ENCODE measurements at regions not wholly inside any gene's neighbourhood (a gene's known extent, or its start where the extent isn't known, plus 50 kb on each side); places are given as distances from the start of the nearest gene placed in this dataset.
"Not testable (repeated sequence)": the region's sequence is repeated elsewhere in the genome, so short reads cannot be mapped to it uniquely, and the experiment has no call there.

DNA sequence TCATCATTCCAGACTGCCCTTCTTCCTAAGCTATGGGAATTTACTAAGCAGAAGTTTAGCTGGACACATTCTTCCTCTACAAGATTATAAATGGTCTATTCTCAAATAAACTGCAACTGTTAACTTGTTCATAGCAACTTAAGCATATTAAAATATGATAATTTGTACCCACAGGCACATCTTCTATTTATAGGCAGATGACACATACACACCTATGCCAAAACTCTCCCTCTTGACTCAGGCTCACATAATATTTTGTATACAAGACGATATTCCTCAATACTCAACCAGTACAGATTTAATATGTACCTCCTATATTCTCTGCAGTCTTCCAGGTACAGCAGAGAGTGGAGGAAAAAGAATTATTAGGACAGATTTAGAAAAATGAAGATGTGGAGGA is 232.7 kb upstream of the KIAA1217 start:
- no peak for DNase-seq

DNA sequence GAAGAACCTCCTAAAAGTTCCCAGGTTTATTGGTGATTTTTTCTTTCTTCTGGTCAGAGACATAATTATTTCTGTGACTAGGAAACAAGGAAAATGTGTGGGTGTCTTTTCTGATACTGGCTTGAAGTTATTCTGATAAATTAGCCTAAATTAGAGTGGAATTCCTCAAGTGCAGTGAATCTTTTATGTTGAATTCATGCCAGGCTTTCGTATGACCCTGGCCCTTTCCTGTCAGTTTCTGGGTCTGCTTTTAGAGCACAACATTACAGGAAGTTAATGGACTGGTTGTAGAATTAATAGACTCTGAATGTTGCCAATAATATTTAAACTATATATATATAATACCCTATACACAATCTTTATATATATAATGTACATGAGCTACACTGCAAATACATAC is 230.6 kb upstream of the KIAA1217 start:
- no peak for DNase-seq

DNA sequence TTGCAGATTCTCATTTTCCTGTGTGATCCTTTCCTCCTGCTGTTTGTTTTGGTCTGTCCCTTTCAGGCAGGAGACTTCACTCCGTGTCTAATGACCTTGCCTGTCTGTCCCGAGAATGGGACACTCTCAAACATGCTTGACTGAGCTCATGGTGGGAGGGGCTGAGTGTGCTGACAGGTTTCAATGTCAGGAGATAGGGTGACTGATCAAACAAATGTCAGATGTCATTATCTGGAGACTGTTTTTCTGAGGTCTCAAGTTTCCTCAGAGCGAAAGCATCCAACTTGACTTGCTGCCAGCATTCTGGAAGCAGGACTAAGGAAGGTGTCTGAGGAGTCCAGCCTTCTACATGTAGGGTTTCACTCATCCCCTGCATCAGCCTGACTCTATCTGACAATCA is 228.8 kb upstream of the KIAA1217 start:
- DNase-seq, result no peak

DNA sequence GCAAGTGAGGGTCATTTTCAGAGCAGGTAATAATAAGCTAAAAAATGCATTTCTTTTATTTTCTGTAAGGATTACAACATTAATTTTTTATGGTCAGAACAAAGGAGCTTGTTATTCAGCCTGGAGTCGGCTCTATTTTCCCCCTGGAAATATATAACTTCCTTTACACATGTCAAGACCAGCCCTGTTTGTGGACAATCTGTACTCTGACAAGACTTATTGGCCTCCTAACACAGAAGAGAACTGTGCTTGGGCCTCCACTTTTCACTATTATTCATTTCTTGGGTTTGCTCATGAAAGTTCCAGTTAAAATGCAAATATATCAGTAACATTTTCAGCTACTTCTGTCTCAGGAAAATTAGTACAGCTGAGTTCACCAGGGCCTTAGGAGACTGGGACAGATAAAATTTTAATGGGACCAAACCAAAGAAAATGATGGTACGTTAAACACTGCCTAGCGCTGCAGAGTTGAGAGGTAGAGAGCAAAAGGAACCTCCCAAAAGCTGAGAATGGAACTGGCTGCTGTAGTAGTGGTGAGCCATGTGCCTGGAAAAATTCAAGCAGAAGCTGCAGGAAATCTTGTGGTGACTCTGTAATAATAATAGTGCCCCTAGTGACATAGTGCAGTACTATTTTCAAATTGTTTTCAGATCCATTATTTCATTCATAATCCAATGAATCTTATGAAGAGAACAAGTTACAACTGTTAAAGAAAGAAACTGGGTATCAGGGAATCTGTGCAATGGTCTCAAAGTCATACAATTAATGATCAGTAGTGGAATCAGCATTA is 227.2 kb upstream of the KIAA1217 start:
- DNase-seq, result no peak

DNA sequence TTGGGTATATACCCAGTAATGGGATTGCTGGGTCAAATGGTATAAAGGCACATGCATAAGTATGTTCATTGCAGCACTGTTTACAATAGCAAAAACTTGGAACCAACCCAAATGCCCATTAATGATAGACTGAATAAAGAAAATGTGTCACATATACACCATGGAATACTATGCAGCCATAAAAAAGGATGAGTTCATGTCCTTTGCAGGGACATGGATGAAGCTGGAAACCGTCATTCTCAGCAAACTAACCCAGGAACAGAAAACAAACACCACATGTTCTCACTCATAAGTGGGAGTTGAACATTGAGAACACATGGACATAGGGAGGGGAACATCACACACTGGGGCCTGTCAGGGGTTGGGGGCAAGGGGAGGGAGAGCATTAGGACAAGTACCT is 224.5 kb upstream of the KIAA1217 start:
- DNase-seq, result not testable (repeated sequence)

DNA sequence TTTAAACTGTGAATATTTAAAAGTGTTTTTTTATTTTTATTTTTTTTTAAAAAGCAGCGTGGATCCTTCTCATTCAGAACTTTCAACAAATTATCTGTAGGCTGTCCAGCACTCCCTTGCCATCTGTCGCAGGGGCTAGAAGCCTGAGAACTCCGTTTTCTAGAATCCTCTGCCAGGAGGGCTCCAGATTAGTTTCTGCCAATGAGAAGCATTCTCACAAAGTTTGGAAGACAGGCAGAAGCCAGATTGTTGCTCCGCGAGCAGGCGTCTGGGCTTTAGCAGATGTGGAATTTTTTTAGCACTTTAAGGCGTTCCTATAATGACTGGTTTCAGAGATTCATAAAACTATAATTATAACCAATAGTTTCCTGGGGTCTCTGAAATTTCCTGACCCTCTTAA is 220.9 kb upstream of the KIAA1217 start:
- no peak for DNase-seq

DNA sequence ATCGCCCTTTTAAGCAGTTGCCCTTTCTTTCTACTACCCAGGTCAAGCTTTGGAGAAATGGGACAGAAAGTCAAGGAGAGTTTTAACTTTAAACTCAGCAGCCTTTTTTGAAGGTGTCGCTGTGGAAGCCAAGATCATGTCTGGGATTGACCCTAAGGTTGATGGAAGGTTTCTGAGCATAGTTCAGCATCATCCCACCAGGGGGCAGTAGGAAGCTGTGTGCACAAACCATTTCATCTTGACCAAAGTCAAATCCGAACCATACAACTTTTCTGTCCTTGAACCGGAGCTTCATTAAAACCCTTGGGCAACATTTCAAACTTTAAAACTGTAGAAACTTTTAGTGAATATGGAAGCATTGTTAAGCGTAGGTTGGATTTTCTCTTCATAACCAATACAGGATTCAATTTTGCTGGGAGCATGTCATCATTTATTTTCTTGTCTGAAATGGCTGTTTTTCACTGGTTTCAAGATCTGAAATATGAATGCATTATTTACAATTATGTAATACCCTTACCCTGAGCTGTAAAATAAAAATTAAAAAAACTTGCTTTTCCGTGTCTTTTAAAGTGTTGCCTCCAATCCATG is 214.4 kb upstream of the KIAA1217 start:
- DNase-seq, result no peak

DNA sequence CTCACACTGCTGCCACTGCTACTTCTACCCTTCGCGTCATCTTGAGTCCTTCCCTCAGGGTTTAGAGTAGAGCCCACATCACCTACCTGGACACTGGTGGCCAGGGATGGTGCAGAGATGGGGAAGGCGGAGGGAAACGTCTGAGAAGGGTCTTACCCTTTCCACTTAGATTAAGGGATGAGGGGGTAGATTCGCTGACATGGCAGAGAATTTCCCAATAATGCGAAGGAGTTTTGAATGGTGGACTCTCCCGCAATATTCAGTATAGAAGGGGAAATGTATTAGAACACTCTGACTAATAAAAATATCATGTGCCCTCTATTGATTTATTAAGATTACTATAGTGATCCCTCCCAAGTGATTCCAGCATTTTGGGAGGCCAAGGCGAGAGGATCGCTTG is 209.5 kb upstream of the KIAA1217 start:
- DNase-seq, result no peak

DNA sequence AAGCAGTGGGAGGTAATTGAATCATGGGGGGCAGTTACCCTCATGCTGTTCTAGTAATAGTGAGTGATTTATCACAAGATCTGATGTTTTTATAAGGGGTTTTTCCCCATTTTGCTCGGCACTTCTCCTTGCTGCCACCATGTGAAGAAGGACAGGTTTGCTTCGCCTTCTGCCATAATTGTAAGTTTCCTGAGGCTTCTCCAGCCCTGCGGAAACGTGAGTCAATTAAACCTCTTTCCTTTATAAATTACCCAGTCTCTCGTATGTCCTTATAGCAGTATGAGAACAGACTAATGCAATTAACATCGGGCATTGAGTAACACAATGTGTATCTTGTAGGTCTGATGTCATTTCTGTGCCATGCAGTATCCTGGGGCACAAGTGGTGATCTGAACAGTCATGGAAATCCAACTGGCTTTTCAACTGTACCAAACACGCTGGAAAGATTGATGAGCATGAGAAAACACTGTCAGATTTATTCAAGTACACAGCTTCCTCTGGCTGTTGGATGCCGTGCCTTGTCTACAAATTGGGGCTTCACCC is 208.6 kb upstream of the KIAA1217 start:
- no peak for DNase-seq

DNA sequence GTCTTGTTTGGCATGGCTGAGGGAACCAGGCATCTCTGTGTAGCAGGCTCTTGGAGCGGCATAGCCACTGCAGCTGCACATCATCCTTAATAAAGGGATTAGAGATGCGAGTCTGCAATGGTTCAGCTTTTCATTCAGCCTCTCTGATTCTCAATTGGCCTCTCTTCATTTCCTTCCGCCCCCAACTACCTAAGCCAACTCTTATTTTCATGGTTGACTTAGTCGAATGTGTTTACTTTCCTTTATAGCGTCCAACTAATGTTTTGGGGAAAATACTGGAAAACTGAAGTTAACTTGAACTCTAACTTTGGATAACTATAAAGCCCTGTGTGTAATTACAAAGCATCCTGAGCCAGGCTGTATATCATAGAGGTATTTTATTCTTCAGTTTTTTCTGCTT is 202.2 kb upstream of the KIAA1217 start:
- DNase-seq, result no peak

DNA sequence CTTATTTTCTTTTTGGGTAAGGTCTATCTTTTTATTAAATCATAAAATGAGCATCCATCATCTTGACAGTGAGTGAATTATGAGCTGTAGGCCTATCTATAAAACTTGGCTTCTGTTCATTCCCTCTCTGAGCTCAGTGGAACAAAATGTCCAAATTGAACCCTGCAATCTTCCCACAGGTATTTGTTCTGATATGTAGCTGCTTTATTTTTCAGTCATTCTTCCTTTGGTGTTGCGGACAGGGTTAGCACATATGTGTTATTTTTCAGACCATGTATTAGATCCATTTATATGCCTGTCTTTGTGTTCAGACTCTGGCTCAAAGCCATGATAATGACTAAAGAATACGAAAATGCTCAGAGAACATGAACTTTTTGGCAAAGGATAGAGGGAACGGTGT is 201.6 kb upstream of the KIAA1217 start:
- no peak for DNase-seq

DNA sequence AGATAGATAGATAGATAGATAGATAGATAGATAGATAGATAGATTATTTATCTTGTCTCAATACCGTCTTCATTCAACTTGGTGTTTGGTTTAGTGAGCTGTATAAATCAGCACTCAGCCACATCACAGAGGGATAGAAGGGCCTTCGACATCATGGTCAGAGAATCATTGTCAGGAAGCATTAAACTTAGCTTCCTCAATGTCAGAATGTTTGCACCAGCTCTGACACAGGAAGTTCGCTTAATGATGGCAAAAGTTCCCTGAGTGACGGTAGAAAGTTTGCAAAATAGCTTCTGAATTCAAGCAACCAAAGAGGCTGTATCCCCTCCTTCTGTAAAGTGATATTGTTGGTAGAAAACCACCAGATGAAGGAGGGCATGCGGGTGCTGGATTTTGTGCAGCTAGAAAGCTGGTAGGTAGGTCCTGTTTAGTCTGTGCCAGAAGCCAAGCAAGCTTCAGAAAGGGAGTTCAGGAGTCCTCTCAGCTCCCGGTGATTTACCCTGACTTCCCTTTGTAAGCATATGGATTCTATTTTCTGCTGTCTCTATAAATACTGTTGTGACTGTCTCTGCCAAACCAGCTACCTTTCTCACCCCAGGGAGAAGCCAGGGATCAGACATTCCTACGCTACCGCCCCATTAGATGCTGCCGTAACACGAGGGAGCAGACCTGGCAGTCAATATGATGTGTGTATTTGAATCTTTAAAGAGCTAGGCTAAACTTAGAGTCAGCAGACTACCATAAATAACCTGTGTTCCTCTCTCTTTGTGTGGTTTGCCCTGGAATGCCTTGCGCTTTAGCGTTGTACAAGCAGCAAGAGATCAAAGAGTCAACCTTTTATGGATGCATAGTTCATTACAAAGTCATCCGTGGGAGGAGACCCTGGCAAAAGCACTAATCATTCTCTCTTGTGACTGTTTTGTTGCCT is 200.5 kb upstream of the KIAA1217 start:
- no peak for DNase-seq

DNA sequence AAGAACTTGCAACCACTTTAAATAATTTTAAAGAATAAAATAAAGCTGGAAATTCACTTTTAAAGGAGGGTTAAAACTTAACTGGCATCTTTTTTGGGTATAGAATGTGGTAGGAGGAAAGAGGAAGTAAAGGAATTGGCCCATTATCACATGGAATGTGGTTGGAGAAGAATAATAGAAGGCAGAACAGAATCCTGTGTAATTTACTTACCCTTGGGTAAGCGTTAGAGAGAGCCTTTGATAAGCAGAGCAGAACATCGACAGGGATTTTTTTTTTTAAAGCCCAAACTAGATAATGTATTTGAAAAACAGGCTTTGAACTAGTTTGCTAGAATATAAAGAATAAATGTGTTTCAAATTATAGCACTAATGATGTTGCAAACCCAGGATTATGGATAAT is 199.8 kb upstream of the KIAA1217 start:
- DNase-seq, result no peak

DNA sequence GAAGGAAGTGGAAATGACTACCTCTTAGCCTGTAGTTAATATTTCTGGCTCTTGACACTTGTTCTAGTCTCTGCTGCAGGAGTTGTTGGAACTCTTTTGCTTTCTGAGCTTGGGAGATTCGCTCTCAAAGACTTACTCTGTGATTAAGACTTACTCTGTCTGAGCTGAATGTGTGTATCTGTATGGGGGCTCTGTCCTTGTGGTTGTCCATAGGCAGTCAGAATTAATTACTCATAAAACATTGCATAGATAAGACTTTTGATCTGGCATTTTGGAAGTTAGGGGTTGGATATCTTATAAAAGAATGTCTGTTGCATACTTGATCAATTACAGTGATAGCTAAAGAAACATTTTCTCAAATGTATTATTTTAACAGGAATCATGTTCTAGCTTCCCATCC is 199.2 kb upstream of the KIAA1217 start:
- no peak for DNase-seq

DNA sequence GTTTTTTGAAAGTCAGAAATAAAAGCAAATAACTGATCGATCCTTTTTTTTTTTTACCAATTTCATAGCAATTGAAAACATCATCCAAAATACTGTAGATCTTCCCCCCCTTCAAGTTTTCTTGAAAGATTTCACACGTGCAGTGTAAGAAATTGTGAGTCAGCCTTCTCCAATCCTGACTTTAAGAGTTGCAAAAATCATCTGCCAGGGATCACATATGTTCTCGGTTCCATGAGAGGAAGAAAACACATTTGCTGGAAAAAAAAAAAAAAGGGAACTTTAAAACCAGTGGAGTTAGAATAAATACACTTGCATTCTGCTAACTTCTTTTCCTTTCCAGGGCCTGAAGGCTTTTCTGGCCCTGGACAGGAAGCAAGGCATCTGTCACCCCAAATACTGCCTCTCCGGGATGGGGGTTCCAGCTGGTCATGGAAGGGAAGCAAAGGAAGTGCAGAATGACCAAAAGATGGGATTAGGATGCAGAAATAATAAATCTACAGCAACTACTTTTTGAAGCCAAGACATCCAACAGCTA is 198.4 kb upstream of the KIAA1217 start:
- DNase-seq, result no peak

DNA sequence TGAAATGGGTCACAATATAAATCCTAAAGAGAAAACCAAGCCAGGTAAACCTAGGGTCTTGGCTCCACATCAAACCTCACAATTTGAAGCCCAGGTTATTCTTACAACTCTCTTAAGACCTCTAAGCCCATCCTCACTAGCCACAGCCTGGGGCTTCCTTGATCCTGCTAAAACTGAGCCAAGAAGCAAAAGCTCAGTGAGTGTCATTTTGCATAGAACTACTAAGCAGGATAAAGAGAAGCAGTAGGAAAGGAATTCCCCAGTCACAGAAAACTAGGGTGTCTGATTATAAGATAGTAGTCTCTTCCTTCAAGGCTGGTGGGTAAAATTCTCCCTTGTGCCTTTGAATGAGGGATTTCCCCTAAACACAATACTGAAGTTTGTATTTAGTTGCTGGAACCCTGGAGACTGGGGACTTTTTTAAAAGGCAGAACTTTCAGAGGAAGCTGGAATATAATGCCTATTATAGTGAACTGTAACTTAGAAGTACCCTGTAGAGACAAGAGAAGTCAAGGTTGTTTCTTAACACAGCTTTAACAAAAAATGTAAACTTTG is 196.6 kb upstream of the KIAA1217 start:
- no peak for DNase-seq

DNA sequence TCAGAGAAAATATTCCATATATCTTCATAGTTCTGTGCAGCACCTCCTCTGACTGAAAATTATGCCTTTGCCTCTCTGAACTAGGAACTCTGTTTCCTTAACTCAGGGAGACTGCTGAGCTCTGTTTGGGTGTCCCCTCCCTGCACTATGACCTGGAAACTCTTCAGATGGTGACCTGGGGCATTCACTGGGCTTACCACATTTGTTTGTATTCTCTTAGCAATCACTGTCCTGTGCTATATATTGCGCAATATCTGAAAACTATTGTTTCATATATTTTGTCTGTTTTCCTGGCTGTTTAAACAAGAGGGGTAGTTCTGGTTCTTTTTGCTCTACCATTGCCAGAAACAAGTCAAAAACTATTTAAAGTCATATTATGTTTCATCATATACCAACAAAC is 181.8 kb upstream of the KIAA1217 start:
- no peak for DNase-seq

DNA sequence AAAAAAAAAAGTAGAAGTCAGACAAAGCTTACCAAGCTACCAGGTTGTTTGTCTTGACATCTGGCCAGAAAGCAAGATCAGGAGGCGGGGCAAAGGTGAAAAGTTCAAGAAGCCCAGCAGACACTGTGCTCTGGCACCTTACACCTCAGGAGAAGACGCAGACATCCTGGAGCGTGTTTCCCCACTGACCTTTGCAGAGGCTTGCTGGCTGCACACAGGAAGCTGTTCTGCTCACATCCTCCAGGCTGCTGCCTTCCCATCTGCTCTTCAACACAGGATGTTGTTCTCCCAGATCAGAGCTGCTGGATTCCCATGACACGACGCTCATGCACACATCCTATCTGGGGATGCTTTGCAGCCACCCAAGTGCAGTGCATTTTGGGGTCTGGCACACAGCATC is 174.4 kb upstream of the KIAA1217 start:
- DNase-seq, result no peak

DNA sequence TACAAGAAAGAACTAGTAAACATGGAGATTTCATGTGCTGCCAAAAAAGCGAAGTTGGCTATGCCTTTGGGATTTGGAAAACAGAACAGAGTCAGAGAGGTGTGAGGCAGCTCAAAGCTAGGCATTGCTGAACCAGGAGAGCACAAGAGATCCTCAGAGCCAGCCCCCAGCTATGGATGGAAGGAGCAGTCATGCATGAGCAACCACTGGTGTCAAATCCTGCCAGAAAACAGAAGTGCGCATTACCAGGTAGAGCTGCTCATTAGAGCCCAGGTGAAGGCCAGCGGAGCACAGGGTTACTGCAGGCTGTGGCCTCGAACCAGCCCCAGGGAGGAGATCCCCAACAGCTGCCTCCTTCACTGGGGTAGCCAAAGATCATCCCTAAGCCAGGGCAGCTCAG is 173.2 kb upstream of the KIAA1217 start:
- DNase-seq, result no peak

DNA sequence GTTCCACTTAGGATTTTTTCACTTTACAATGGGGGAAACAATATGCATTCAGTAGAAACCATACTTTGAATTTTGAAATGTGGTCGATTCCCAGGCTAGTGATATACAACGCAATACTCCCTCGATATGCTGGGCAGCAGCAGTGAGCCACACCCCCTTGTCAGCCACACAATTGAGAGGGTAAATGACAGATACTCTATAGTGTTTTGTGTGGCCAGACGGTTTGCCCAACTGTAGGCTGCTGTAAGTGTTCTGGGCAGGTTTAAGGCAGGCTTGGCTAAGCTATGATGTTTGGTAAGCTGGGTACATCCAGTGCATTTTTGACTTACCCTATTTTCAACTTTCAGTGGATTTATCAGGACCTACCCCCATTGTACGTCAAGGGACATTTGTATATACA is 169.6 kb upstream of the KIAA1217 start:
- DNase-seq, result no peak

DNA sequence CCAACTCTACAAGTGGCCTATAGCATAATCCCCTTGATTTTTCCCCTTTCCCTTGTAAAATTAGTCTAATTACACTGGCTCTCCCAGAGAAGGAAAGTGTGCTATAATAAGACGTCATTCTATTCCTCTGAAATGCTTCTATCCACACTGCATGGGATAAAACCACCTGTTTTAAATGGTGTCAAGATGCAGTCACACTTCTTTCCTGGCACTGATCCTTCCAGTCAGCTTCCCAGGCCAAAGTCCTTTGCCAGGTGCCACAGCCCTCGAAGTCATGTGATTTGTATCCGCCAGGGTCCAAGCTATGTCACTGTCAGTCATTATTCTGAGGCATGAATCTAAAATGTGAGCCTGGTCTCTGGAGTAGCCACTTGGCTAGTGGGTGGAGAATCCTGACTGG is 169.0 kb upstream of the KIAA1217 start:
- DNase-seq, result no peak

DNA sequence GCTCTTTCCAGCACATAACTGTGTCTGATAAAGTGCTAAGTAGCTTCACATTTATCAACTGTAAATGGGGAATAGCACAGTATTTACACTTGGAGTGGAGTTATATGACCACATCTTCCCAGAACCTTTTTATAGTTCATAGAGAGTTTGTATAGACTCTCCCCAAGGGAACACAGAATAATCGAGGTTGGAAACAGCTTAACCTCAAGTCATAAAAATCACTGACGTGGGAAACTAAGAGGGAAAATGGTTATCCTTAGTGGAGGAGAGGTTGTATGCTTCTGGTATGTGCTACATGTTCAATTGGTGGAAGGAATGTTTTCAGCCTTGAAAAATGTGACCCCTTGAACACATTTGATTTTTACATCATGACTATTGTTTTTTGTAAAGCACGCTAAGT is 167.9 kb upstream of the KIAA1217 start:
- DNase-seq, result no peak

DNA sequence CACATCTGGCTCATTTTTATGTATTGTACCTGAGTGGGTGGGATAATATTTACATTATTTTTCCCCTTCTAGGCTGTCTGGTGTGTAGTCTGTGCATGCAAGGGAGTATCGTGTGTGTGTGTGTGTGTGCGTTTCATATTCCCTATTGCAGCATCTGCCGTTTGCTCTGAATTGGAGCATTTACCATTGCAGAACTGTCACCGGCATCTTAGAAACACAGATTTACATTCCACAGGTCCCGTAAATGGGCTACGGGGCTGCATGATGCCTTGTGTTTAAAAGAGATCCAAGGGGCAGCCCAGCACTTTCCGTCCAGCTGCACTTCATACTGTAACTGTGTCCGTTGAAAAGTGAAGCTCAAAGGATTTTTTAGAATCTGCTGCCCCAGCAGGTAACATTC is 167.1 kb upstream of the KIAA1217 start:
- no peak for DNase-seq

Measured in NCI-H1092 (cell line).